DOHH2 (cell line): ENCODE measurements at regions not wholly inside any gene's neighbourhood (a gene's known extent, or its start where the extent isn't known, plus 50 kb on each side); places are given as distances from the start of the nearest gene placed in this dataset.

Experiments used
- CTCF ChIP-seq: fragments of 200-600 bp; sonication (generic); IDR thresholded peaks from one replicate; pipeline ENCODE4 v1.5.1; 2014; ENCODE audit warnings: antibody characterized with exemption, mild to moderate bottlenecking, low read depth, low read length; ENCODE audit not compliant: poor library complexity, severe bottlenecking
- EZH2phosphoT487 ChIP-seq: fragments of 200-600 bp; sonication (generic); IDR thresholded peaks from 2 replicates; pipeline ENCODE4 v1.6.1; 2017; ENCODE audit warnings: borderline replicate concordance, mild to moderate bottlenecking, antibody characterized with exemption, low read length, moderate library complexity, mixed read lengths

- no peak for TF ChIP-seq CTCF
- TF ChIP-seq EZH2phosphoT487 = no peak
Measured at GRCh38 chr21:23725576-23725975, 1881.7 kb downstream of the MRPL39 start.
